HepG2 (cell line): ENCODE measurements at regions not wholly inside any gene's neighbourhood (a gene's known extent, or its start where the extent isn't known, plus 50 kb on each side); places are given as distances from the start of the nearest gene placed in this dataset.

ENCODE experiments used
- ATAC-seq: fragments of 200-7000 bp; cut with Tn5 transposase; 3 replicates; pipeline ENCODE4 v1.9.1; 2020; ENCODE audit warnings: mild to moderate bottlenecking, moderate library complexity
- BruUV-seq: library from RNA; stranded (reverse); fragments of 400-500 nt; replicated peaks from 2 replicates; lab custom pipeline; 2021; lab: Mats Ljungman, UMichigan
- CTCF ChIA-PET: fragments of 300-600 bp; formaldehyde crosslinking; extraction: SDS; loops from one replicate; lab custom pipeline; 2021; ENCODE audit warnings: low total read pairs, inconsistent platforms, low intra/inter-chr PET ratio; lab: Yijun Ruan, JAX
- POLR2A ChIA-PET: fragments of 350-600 bp; sonication (Branson Sonifier 250); formaldehyde crosslinking; loops from one replicate; lab custom pipeline; 2020; ENCODE audit warnings: antibody characterized with exemption, inconsistent platforms; lab: Yijun Ruan, JAX
- DNase-seq: peaks from one replicate; pipeline ENCODE4 v3.0.0-alpha.2; 2015; ENCODE audit warnings: low spot score
- FAIRE-seq: peaks from 3 replicates; lab custom pipeline; 2011; peaks lifted over from hg19 to GRCh38; lab: Jason Lieb, UNC
- H2AFZ ChIP-seq: one replicate; pipeline ENCODE4 v1.6.1; 2011; ENCODE audit warnings: low read length, inconsistent platforms
- H3K27ac ChIP-seq: fragments of 300-600 bp; 3 replicates; pipeline ENCODE4 v1.8.0; 2011; ENCODE audit warnings: mixed run types, mild to moderate bottlenecking, mixed read lengths, low read length, inconsistent platforms; ENCODE audit not compliant: insufficient read depth; ENCODE audit errors: extremely low read length
- H3K27me3 ChIP-seq, 2 experiments: fragments of 200-600 bp in 1 of 2; 2 replicates in 1 of 2; 3 replicates in 1 of 2; pipeline versions ENCODE4 v1.6.0 to v1.8.0; 2011; ENCODE audit warnings: low read length in 2 of 2, mild to moderate bottlenecking in 2 of 2, moderate library complexity in 2 of 2, inconsistent platforms in 1 of 2; ENCODE audit not compliant: insufficient read depth in 2 of 2, control insufficient read depth in 1 of 2
- H3K36me3 ChIP-seq, 2 experiments: fragments of 200-600 bp in 1 of 2; replicated peaks in 1 of 2; 2 replicates in 1 of 2; 3 replicates in 1 of 2; pipeline versions ENCODE4 v1.5.1 to v1.8.0; 2011; ENCODE audit warnings: low read length in 2 of 2, inconsistent platforms in 1 of 2; ENCODE audit not compliant: insufficient read depth in 2 of 2, control insufficient read depth in 1 of 2
- H3K4me1 ChIP-seq: 2 replicates; pipeline ENCODE4 v1.5.1; 2012; ENCODE audit warnings: low read length, inconsistent platforms; ENCODE audit not compliant: insufficient read depth
- H3K4me2 ChIP-seq: 2 replicates; pipeline ENCODE4 v1.6.0; 2011; ENCODE audit warnings: low read depth, low read length, inconsistent platforms
- H3K4me3 ChIP-seq, 3 experiments: fragments of 200-600 bp in 1 of 3; sonication (generic), shearing (Covaris generic) in 1 of 3; replicated peaks in 1 of 3; 2 replicates each; pipeline ENCODE4 v1.5.1; 2011 to 2016; ENCODE audit warnings: low read length in 3 of 3, inconsistent platforms in 2 of 3, low read depth in 2 of 3, mild to moderate bottlenecking in 2 of 3, control low read depth in 1 of 3, mixed read lengths in 1 of 3; ENCODE audit not compliant: insufficient read depth in 1 of 3
- H3K79me2 ChIP-seq: one replicate; pipeline ENCODE4 v1.6.1; 2011; ENCODE audit warnings: low read length, inconsistent platforms; ENCODE audit not compliant: insufficient read depth
- H3K9ac ChIP-seq: 2 replicates; pipeline ENCODE4 v1.6.0; 2011; ENCODE audit warnings: mild to moderate bottlenecking, low read depth, low read length, inconsistent platforms; ENCODE audit not compliant: insufficient read depth
- H3K9me3 ChIP-seq: 2 replicates; pipeline ENCODE4 v1.5.1; 2012; ENCODE audit warnings: mild to moderate bottlenecking, low read length
- H4K20me1 ChIP-seq: 2 replicates; pipeline ENCODE4 v1.6.0; 2011; ENCODE audit warnings: inconsistent platforms, mild to moderate bottlenecking, low read length, moderate library complexity; ENCODE audit not compliant: insufficient read depth
- CEBPB ChIP-seq: IDR thresholded peaks from 2 replicates; pipeline ENCODE4 v1.6.1; 2011; ENCODE audit warnings: low read depth, low read length, improper control_type of control experiment, borderline replicate concordance
- DRAP1 ChIP-seq: IDR thresholded peaks from 2 replicates; pipeline ENCODE4 v1.6.1; 2016; ENCODE audit warnings: missing genetic modification reagents, missing compliant biosample characterization
- IKZF5 ChIP-seq: IDR thresholded peaks from 2 replicates; pipeline ENCODE4 v1.6.1; 2018; ENCODE audit warnings: missing genetic modification reagents, mild to moderate bottlenecking, missing compliant biosample characterization
- MLX ChIP-seq: IDR thresholded peaks from 2 replicates; pipeline ENCODE4 v1.6.1; 2016
- MYNN ChIP-seq: sonication (generic); formaldehyde crosslinking; IDR thresholded peaks from 2 replicates; pipeline ENCODE4 v1.4.0; 2020; ENCODE audit warnings: mild to moderate bottlenecking, low read depth, missing genetic modification reagents
- PAWR ChIP-seq: sonication (generic); formaldehyde crosslinking; IDR thresholded peaks from 2 replicates; pipeline ENCODE4 v1.4.0; 2020; ENCODE audit warnings: missing genetic modification reagents, mild to moderate bottlenecking, borderline replicate concordance
- POLR2AphosphoS5 ChIP-seq: IDR thresholded peaks from 2 replicates; pipeline ENCODE4 v1.6.1; 2012; ENCODE audit warnings: low read depth, low read length
- TFDP1 ChIP-seq: IDR thresholded peaks from 2 replicates; pipeline ENCODE4 v1.6.1; 2016; ENCODE audit warnings: missing compliant biosample characterization, missing genetic modification reagents, borderline replicate concordance
- YEATS2 ChIP-seq: sonication (generic); formaldehyde crosslinking; IDR thresholded peaks from 2 replicates; pipeline ENCODE4 v1.4.0; 2020; ENCODE audit warnings: missing genetic modification reagents, borderline replicate concordance
- ZNF276 ChIP-seq: sonication (generic); formaldehyde crosslinking; IDR thresholded peaks from 2 replicates; pipeline ENCODE4 v1.4.0; 2020; ENCODE audit warnings: mild to moderate bottlenecking, low read depth, missing genetic modification reagents
- ZNF552 ChIP-seq: sonication (generic); formaldehyde crosslinking; IDR thresholded peaks from 2 replicates; pipeline ENCODE4 v1.9.0; 2022; ENCODE audit warnings: missing genetic modification reagents, mild to moderate bottlenecking, borderline replicate concordance
- ZNF687 ChIP-seq: sonication (generic); formaldehyde crosslinking; IDR thresholded peaks from 2 replicates; pipeline ENCODE4 v1.5.1; 2020; ENCODE audit warnings: mild to moderate bottlenecking, missing genetic modification reagents, moderate library complexity
- ZNF788 ChIP-seq: sonication (generic); formaldehyde crosslinking; IDR thresholded peaks from 2 replicates; pipeline ENCODE4 v1.5.0; 2020; ENCODE audit warnings: mild to moderate bottlenecking, missing genetic modification reagents, borderline replicate concordance
- WGBS: methylation state at CpG from one replicate; pipeline ENCODE4 v1.1.6; 2017; ENCODE audit warnings: low lambda C conversion rate; 5-methylcytosine and 5-hydroxymethylcytosine counted together
- in situ Hi-C: cut with HindIII; loops from 2 replicates; pipeline ENCODE4 v1.10.0; 2017; ENCODE audit warnings: low pct_unique_long_range_greater_than_20kb; ENCODE audit not compliant: extremely low pct_ligation_motif_present
- intact Hi-C: fragments of 100-400 bp; cut with micrococcal nuclease; formaldehyde crosslinking; loops from one replicate; pipeline ENCODE4 v1.10.0; 2022; ENCODE audit not compliant: unreplicated experiment

- TF ChIP-seq PAWR (CRISPR knock-in tag), result no peak
- no peak for TF ChIP-seq POLR2AphosphoS5
- TF ChIP-seq ZNF687, result peak; percentile 58
- TF ChIP-seq, all 625 proteins: peak for 8
Observed at GRCh38 chr2:8611246-8611645, 70.6 kb upstream of the ID2 start (continued).

- no peaks in the 10 kb centered on the region for H3K27me3 ChIP-seq
- BruUV-seq, result no TSS peak
- TF ChIP-seq MLX (CRISPR knock-in tag) (0 out of 2 replicates have a peak, but pooled peaks have one; percentile 49), ZNF552 (CRISPR knock-in tag) (no peak), ZNF788 (CRISPR knock-in tag) (no peak), DRAP1 (no peak), TFDP1 (CRISPR knock-in tag) (peak; percentile 63; the same call in 1 of the 2 replicates), CEBPB (peak; percentile 86), YEATS2 (CRISPR knock-in tag) (no peak; the same call in 1 of the 2 replicates), IKZF5 (CRISPR knock-in tag) (no peak; the same call in 1 of the 2 replicates), MYNN (CRISPR knock-in tag) (no peak), ZNF276 (CRISPR knock-in tag) (no peak)
Observed at GRCh38 chr2:8611700-8612099, 70.2 kb upstream of the ID2 start.

More at GRCh38 chr2:8611700-8612099, 70.2 kb upstream of the ID2 start:
- peak overlapping the region; percentile 46 for H3K9ac ChIP-seq
- peak overlapping the region in 2 of 3 experiments; percentile 5 to 38; a peak in 2 of 6 replicates for H3K4me3 ChIP-seq
- no peaks in the 10 kb centered on the region for H3K79me2 ChIP-seq
- ATAC-seq (peak; percentile 67), FAIRE-seq (peak; percentile 98), DNase-seq (peak; percentile 94)
- H3K4me1 ChIP-seq, result peaks cover 75% of the 10 kb centered on the region
- POLR2A ChIA-PET, result interaction anchor here (0.9 to 10.8 kb wide), 9 partner anchors 14 to 198 kb away, joined by 3 to 206 read pairs (median 4); partner anchors contain the start of gene ID2
- peak overlapping the region; percentile 72 for H3K27ac ChIP-seq
- CTCF ChIA-PET, result no interaction called here
- peak overlapping the region; percentile 75 for H3K4me2 ChIP-seq
- in situ Hi-C loops, result no loop called here
- no peaks in the 10 kb centered on the region for H4K20me1 ChIP-seq
- WGBS, result 8% methylated on average over 11 of the region's 11 CpGs
- H2AFZ ChIP-seq, result no peak overlapping the region
- no peaks in the 10 kb centered on the region; the same call in 1 of the 2 replicates for H3K9me3 ChIP-seq
- H3K36me3 ChIP-seq, result no peaks in the 10 kb centered on the region
- intact Hi-C loops, result loop anchor here (1.0 kb wide), 1 partner anchor 14 kb away; no protein-coding TSS in a partner anchor
